ENCODE measurements at regions not wholly inside any gene's neighbourhood (a gene's known extent, or its start where the extent isn't known, plus 50 kb on each side); places are given as distances from the start of the nearest gene placed in this dataset.
A peak's percentile ranks its signal among the peaks of the same experiment; 100 is the strongest.

GRCh38 chr3:116848248-116848829, 138.8 kb downstream of the TUSC7 start:
- DNase-seq (ENCODE audit: low spot score), result no peak

- no peak for DNase-seq (ENCODE audit: low spot score)
Observed at GRCh38 chr3:116849261-116849688, 139.7 kb downstream of the TUSC7 start.

- DNase-seq (ENCODE audit: low spot score), result no peak
Observed at GRCh38 chr3:116852803-116853202, 143.2 kb downstream of the TUSC7 start.

GRCh38 chr3:116863270-116863770, 153.7 kb downstream of the TUSC7 start:
- DNase-seq (ENCODE audit: low spot score), result no peak

GRCh38 chr3:116863822-116864589, 154.4 kb downstream of the TUSC7 start:
- peak; percentile 28 for DNase-seq (ENCODE audit: low spot score)

- no peak for DNase-seq (ENCODE audit: low spot score)
Observed at GRCh38 chr3:116864590-116864927, 155.0 kb downstream of the TUSC7 start.

- DNase-seq (ENCODE audit: low spot score), result no peak
Observed at GRCh38 chr3:116870379-116870778, 160.8 kb downstream of the TUSC7 start.

GRCh38 chr3:116871905-116872304, 162.3 kb downstream of the TUSC7 start:
- no peak for DNase-seq (ENCODE audit: low spot score)

GRCh38 chr3:116872688-116873087, 163.1 kb downstream of the TUSC7 start:
- DNase-seq (ENCODE audit: low spot score), result no peak

- DNase-seq (ENCODE audit: low spot score), result no peak
Observed at GRCh38 chr3:116873142-116873541, 163.6 kb downstream of the TUSC7 start.

GRCh38 chr3:116877968-116878367, 168.4 kb downstream of the TUSC7 start:
- DNase-seq (ENCODE audit: low spot score), result no peak

- DNase-seq (ENCODE audit: low spot score), result no peak
Observed at GRCh38 chr3:116886202-116886893, 176.8 kb downstream of the TUSC7 start.

- no peak for DNase-seq (ENCODE audit: low spot score)
Observed at GRCh38 chr3:116896116-116896515, 186.5 kb downstream of the TUSC7 start.

- DNase-seq (ENCODE audit: low spot score), result no peak
Observed at GRCh38 chr3:116897382-116897781, 187.8 kb downstream of the TUSC7 start.

GRCh38 chr3:116899253-116899652, 189.7 kb downstream of the TUSC7 start:
- DNase-seq (ENCODE audit: low spot score), result no peak

- no peak for DNase-seq (ENCODE audit: low spot score)
Observed at GRCh38 chr3:116905334-116905733, 195.8 kb downstream of the TUSC7 start.

GRCh38 chr3:116905794-116906193, 196.2 kb downstream of the TUSC7 start:
- DNase-seq (ENCODE audit: low spot score), result no peak

GRCh38 chr3:116912116-116912515, 202.5 kb downstream of the TUSC7 start:
- DNase-seq (ENCODE audit: low spot score), result no peak

GRCh38 chr3:116914004-116914403, 204.4 kb downstream of the TUSC7 start:
- DNase-seq (ENCODE audit: low spot score), result no peak

- no peak for DNase-seq (ENCODE audit: low spot score)
Observed at GRCh38 chr3:116916836-116917235, 207.3 kb downstream of the TUSC7 start.

GRCh38 chr3:116920826-116921610, 211.4 kb downstream of the TUSC7 start:
- DNase-seq (ENCODE audit: low spot score), result no peak

- no peak for DNase-seq (ENCODE audit: low spot score)
Observed at GRCh38 chr3:116927918-116928317, 218.3 kb downstream of the TUSC7 start.

All from AG20443 (cell line).